NB4 (cell line): ENCODE measurements at regions not wholly inside any gene's neighbourhood (a gene's known extent, or its start where the extent isn't known, plus 50 kb on each side); places are given as distances from the start of the nearest gene placed in this dataset.

ENCODE experiments used
- CTCF ChIP-seq: IDR thresholded peaks from one replicate; pipeline ENCODE4 v1.5.1; 2012; ENCODE audit warnings: low read depth, low read length
- MYC ChIP-seq: IDR thresholded peaks from 2 replicates; pipeline ENCODE4 v1.6.1; 2011; ENCODE audit warnings: low read depth, low read length
- POLR2A ChIP-seq: IDR thresholded peaks from 2 replicates; pipeline ENCODE4 v1.6.1; 2011; ENCODE audit warnings: mild to moderate bottlenecking; ENCODE audit not compliant: insufficient read length; ENCODE audit errors: extremely low read depth
- TF ChIP-seq, protein P1 (sequence below): IDR thresholded peaks from 2 replicates; pipeline ENCODE4 v1.6.1; 2011; ENCODE audit warnings: low read depth, low read length

- TF ChIP-seq CTCF (no peak), POLR2A (no peak), MYC (no peak)
- TF ChIP-seq, protein P1, sequence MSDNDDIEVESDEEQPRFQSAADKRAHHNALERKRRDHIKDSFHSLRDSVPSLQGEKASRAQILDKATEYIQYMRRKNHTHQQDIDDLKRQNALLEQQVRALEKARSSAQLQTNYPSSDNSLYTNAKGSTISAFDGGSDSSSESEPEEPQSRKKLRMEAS, result no peak
Observed at GRCh38 chr10:23630885-23631284, 192.0 kb downstream of the OTUD1 start.
